PC-9 (cell line): ENCODE measurements at regions not wholly inside any gene's neighbourhood (a gene's known extent, or its start where the extent isn't known, plus 50 kb on each side); places are given as distances from the start of the nearest gene placed in this dataset.

Experiments used
- BruUV-seq: library from RNA; stranded (reverse); fragments of 400-500 nt; replicated peaks from 2 replicates; lab custom pipeline; 2021; lab: Mats Ljungman, UMichigan
- CTCF ChIA-PET: fragments of 300-600 bp; sonication (Branson Sonifier 250); formaldehyde crosslinking; loops from one replicate; lab custom pipeline; 2022; ENCODE audit warnings: antibody characterized with exemption; lab: Charles Lee
- POLR2A ChIA-PET: fragments of 300-600 bp; sonication (Branson Sonifier 250); formaldehyde crosslinking; loops from one replicate; lab custom pipeline; 2022; ENCODE audit warnings: antibody characterized with exemption; ENCODE audit not compliant: unreplicated experiment; lab: Charles Lee
- DNase-seq, 2 experiments: peaks; one replicate each; pipeline versions ENCODE4 v3.0.0 to v3.0.0-alpha.2; 2015 to 2022; ENCODE audit warnings: mixed read lengths in 1 of 2
- H2AFZ ChIP-seq: fragments of 200-600 bp; sonication (generic); 2 replicates; pipeline ENCODE4 v1.8.1; 2017; ENCODE audit warnings: antibody characterized with exemption
- H3F3A ChIP-seq: fragments of 200-600 bp; sonication (generic); 2 replicates; pipeline ENCODE4 v1.8.1; 2017; ENCODE audit warnings: antibody characterized with exemption, mild to moderate bottlenecking, low read depth; ENCODE audit not compliant: insufficient read depth
- H3K27ac ChIP-seq: fragments of 200-600 bp; sonication (generic); 2 replicates; pipeline ENCODE4 v1.6.1; 2016; ENCODE audit warnings: mixed run types
- H3K27me3 ChIP-seq: fragments of 200-600 bp; sonication (generic); 2 replicates; pipeline ENCODE4 v1.6.1; 2016; ENCODE audit warnings: low read depth, mixed run types; ENCODE audit not compliant: insufficient read depth
- H3K36me3 ChIP-seq: fragments of 200-600 bp; sonication (generic); 2 replicates; pipeline ENCODE4 v1.6.1; 2016; ENCODE audit warnings: low read depth, mixed run types
- H3K4me1 ChIP-seq: fragments of 200-600 bp; sonication (generic); replicated peaks from 2 replicates; pipeline ENCODE4 v1.6.1; 2016; ENCODE audit warnings: mixed run types; ENCODE audit not compliant: insufficient read depth
- H3K4me2 ChIP-seq: fragments of 200-600 bp; sonication (generic); 2 replicates; pipeline ENCODE4 v1.6.1; 2017; ENCODE audit warnings: mixed run types
- H3K4me3 ChIP-seq: fragments of 200-600 bp; sonication (generic); 2 replicates; pipeline ENCODE4 v1.6.1; 2016; ENCODE audit warnings: mixed run types
- H3K79me2 ChIP-seq: fragments of 200-600 bp; sonication (generic); 2 replicates; pipeline ENCODE4 v1.6.1; 2017; ENCODE audit warnings: low read depth, mixed run types
- H3K9me2 ChIP-seq: fragments of 200-600 bp; sonication (generic); 2 replicates; pipeline ENCODE4 v1.8.1; 2017; ENCODE audit warnings: mild to moderate bottlenecking; ENCODE audit not compliant: insufficient read depth
- H3K9me3 ChIP-seq: fragments of 200-600 bp; sonication (generic); 2 replicates; pipeline ENCODE4 v1.8.1; 2016; ENCODE audit warnings: low read depth; ENCODE audit not compliant: insufficient read depth
- H4K20me1 ChIP-seq: fragments of 200-600 bp; sonication (generic); 2 replicates; pipeline ENCODE4 v1.8.1; 2017; ENCODE audit not compliant: insufficient read depth
- EZH2 ChIP-seq: fragments of 200-600 bp; sonication (generic); IDR thresholded peaks from 2 replicates; pipeline ENCODE4 v1.8.0; 2017; ENCODE audit warnings: antibody characterized with exemption, low read depth
- intact Hi-C: fragments of 100-400 bp; cut with micrococcal nuclease; formaldehyde crosslinking; loops from one replicate; pipeline ENCODE4 v1.10.0; 2022; ENCODE audit not compliant: unreplicated experiment
- TF ChIP-seq, protein P1 (sequence below): fragments of 200-600 bp; sonication (generic); conservative IDR thresholded peaks from 2 replicates; pipeline ENCODE4 v1.6.1; 2017; ENCODE audit warnings: mixed run types, antibody characterized with exemption, mild to moderate bottlenecking, moderate library complexity

DNA sequence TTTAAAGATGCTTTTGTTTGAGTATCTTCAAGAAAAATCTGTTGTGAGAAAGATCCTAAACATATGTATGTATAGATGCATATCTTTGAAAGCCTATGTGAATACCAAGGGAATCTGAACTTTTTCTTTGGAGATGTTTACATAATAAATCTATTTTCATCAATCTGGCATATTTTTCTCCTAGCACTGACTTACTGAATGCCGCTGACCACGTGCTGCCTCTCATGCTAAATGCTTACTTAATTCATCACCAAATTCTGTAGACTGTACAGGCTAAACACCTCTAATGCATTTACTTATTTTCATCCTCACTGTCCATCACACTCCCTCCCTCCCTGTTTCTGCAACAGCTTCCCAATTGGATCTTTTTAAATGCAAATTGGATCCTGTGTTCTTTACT, 566.2 kb upstream of the WWC1 start:
- intact Hi-C loops, result loop anchor here (10.0 kb wide), 1 partner anchor 490 kb away; no protein-coding TSS in a partner anchor
- Histone ChIP-seq H4K20me1 (no peaks in the 10 kb centered on the region), H3K4me1 (peaks cover 10% of the 10 kb centered on the region; the same call in 1 of the 2 replicates), H3K27me3 (no peaks in the 10 kb centered on the region), H3K9me3 (no peaks in the 10 kb centered on the region), H3K36me3 (no peaks in the 10 kb centered on the region), H3K79me2 (no peaks in the 10 kb centered on the region), H2AFZ (no peak overlapping the region), H3K4me3 (no peak overlapping the region), H3F3A (peaks cover 3% of the 10 kb centered on the region; the same call in 1 of the 2 replicates), H3K9me2 (no peaks in the 10 kb centered on the region), H3K4me2 (no peak overlapping the region), H3K27ac (no peak overlapping the region)
- no peak for TF ChIP-seq EZH2
- TF ChIP-seq, protein P1, sequence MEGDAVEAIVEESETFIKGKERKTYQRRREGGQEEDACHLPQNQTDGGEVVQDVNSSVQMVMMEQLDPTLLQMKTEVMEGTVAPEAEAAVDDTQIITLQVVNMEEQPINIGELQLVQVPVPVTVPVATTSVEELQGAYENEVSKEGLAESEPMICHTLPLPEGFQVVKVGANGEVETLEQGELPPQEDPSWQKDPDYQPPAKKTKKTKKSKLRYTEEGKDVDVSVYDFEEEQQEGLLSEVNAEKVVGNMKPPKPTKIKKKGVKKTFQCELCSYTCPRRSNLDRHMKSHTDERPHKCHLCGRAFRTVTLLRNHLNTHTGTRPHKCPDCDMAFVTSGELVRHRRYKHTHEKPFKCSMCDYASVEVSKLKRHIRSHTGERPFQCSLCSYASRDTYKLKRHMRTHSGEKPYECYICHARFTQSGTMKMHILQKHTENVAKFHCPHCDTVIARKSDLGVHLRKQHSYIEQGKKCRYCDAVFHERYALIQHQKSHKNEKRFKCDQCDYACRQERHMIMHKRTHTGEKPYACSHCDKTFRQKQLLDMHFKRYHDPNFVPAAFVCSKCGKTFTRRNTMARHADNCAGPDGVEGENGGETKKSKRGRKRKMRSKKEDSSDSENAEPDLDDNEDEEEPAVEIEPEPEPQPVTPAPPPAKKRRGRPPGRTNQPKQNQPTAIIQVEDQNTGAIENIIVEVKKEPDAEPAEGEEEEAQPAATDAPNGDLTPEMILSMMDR, result no peak
- no TSS peak for BruUV-seq
- ChIA-PET CTCF (no interaction called here), POLR2A (no interaction called here)
- DNase-seq, result no peak

DNA sequence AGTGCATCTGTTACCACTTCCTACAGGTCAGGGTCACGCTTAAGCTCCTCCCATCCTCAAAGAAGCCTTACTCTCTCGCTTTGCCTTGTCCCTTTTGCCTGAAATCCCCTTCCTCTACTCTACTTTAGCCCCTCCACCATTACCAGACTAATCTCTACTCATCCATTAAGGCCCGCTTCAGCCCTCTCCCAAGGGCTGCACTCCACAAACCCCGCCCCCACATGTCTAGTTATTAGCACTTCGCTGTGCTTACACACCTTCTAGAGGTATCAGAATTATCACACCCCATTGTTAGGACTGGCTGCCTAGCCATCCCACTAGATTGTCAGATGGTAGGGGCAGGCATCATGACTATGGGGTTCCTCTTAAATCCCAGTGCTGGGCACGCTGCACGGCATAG, 565.7 kb upstream of the WWC1 start:
- Histone ChIP-seq H3K4me2 (no peak overlapping the region), H3K36me3 (no peaks in the 10 kb centered on the region), H4K20me1 (no peaks in the 10 kb centered on the region), H3K9me3 (no peaks in the 10 kb centered on the region), H3K9me2 (no peaks in the 10 kb centered on the region), H3K79me2 (no peaks in the 10 kb centered on the region), H3K27me3 (no peaks in the 10 kb centered on the region), H3K4me1 (peaks cover 15% of the 10 kb centered on the region; the same call in 1 of the 2 replicates), H3K27ac (no peak overlapping the region), H3K4me3 (no peak overlapping the region), H2AFZ (no peak overlapping the region), H3F3A (peaks cover 7% of the 10 kb centered on the region; the same call in 1 of the 2 replicates)
- no TSS peak for BruUV-seq
- POLR2A ChIA-PET, result no interaction called here
- intact Hi-C loops, result loop anchor here (10.0 kb wide), 1 partner anchor 489 kb away; no protein-coding TSS in a partner anchor
- DNase-seq, result no peak
- CTCF ChIA-PET, result interaction anchor here (1.1 kb wide), 1 partner anchor 34 kb away, joined by 8 read pairs; no protein-coding TSS in a partner anchor
- TF ChIP-seq EZH2, result no peak
- TF ChIP-seq, protein P1, result no peak

DNA sequence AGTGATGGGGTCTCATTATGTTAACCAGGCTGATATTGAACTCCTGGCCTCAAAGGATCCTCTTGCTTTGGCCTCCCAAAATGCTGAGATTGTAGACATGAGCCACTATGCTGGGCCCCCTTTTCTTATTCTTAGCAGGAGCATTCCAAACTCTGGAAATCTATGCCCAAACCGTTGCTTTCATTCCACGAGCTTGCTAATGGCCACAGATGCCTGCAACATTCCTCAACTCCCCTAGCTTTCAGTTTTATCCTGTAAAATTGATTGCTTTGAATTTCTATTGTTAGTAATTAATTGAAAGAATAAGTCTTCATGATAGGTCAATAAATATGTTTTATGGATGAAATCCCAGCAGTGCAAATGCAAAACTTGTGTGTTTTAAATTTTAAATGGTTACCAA, 564.8 kb upstream of the WWC1 start:
- Histone ChIP-seq H3K79me2 (no peaks in the 10 kb centered on the region), H3K27me3 (no peaks in the 10 kb centered on the region), H3K27ac (no peak overlapping the region), H3K9me2 (no peaks in the 10 kb centered on the region), H3K36me3 (no peaks in the 10 kb centered on the region), H3K4me1 (peaks cover 17% of the 10 kb centered on the region; the same call in 1 of the 2 replicates), H3K9me3 (no peaks in the 10 kb centered on the region), H4K20me1 (no peaks in the 10 kb centered on the region), H2AFZ (no peak overlapping the region), H3F3A (peaks cover 7% of the 10 kb centered on the region; the same call in 1 of the 2 replicates), H3K4me2 (no peak overlapping the region), H3K4me3 (no peak overlapping the region)
- CTCF ChIA-PET, result interaction anchor here (1.1 kb wide), 1 partner anchor 33 kb away, joined by 8 read pairs; no protein-coding TSS in a partner anchor
- intact Hi-C loops, result loop anchor here (10.0 kb wide), 1 partner anchor 488 kb away; no protein-coding TSS in a partner anchor
- no peak for DNase-seq
- BruUV-seq, result no TSS peak
- POLR2A ChIA-PET, result no interaction called here
- TF ChIP-seq, protein P1, result no peak
- TF ChIP-seq EZH2, result no peak
